OCI-LY3 (cell line): ENCODE measurements at regions not wholly inside any gene's neighbourhood (a gene's known extent, or its start where the extent isn't known, plus 50 kb on each side); places are given as distances from the start of the nearest gene placed in this dataset.

Source experiments
- H2AFZ ChIP-seq: fragments of 200-600, 300-600 bp; shearing (Covaris generic); 2 replicates; pipeline ENCODE4 v1.6.0; 2014; ENCODE audit warnings: antibody characterized with exemption, low read depth, low read length
- H3K27ac ChIP-seq: fragments of 200-600, 300-600 bp; sonication (generic); 2 replicates; pipeline ENCODE4 v1.5.1; 2014; ENCODE audit warnings: mild to moderate bottlenecking, low read length, moderate library complexity, mixed read lengths
- H3K27me3 ChIP-seq: fragments of 200-600, 300-600 bp; sonication (generic); 2 replicates; pipeline ENCODE4 v1.6.1; 2014; ENCODE audit warnings: low read depth, low read length, mixed read lengths
- H3K36me3 ChIP-seq: fragments of 200-600, 300-600 bp; sonication (generic); replicated peaks from 2 replicates; pipeline ENCODE3; 2014; ENCODE audit warnings: low read depth, low read length, mixed read lengths
- H3K4me1 ChIP-seq: fragments of 300-600, 200-600 bp; sonication (generic); 2 replicates; pipeline ENCODE4 v1.6.1; 2014; ENCODE audit warnings: low read length, mixed read lengths
- H3K4me2 ChIP-seq: fragments of 200-600, 300-600 bp; sonication (generic); 2 replicates; pipeline ENCODE4 v1.6.1; 2014; ENCODE audit warnings: low read length, mixed read lengths
- H3K4me3 ChIP-seq: fragments of 300-600, 200-600 bp; sonication (generic); 2 replicates; pipeline ENCODE4 v1.5.1; 2014; ENCODE audit warnings: antibody characterized with exemption, mild to moderate bottlenecking, low read length, moderate library complexity
- H3K79me2 ChIP-seq: fragments of 300-600, 200-600 bp; shearing (Covaris generic); 2 replicates; pipeline ENCODE4 v1.6.1; 2014; ENCODE audit warnings: mild to moderate bottlenecking, low read length, mixed read lengths
- H3K9ac ChIP-seq: fragments of 300-600, 200-600 bp; shearing (Covaris generic); 2 replicates; pipeline ENCODE4 v1.6.0; 2014; ENCODE audit warnings: mild to moderate bottlenecking, low read length, moderate library complexity
- H3K9me3 ChIP-seq: fragments of 200-600, 300-600 bp; shearing (Covaris generic); 2 replicates; pipeline ENCODE4 v1.6.1; 2014; ENCODE audit warnings: low read length, mixed read lengths; ENCODE audit not compliant: insufficient read depth
- H4K20me1 ChIP-seq: fragments of 200-600, 300-600 bp; sonication (generic); 2 replicates; pipeline ENCODE4 v1.6.1; 2016; ENCODE audit warnings: low read length, mixed read lengths; ENCODE audit not compliant: insufficient read depth
- CTCF ChIP-seq: fragments of 200-600, 300-600 bp; sonication (generic); IDR thresholded peaks from 2 replicates; pipeline ENCODE4 v1.5.1; 2014; ENCODE audit warnings: antibody characterized with exemption, low read length, low read depth
- EZH2phosphoT487 ChIP-seq: fragments of 200-600 bp; shearing (Covaris generic); IDR thresholded peaks from 2 replicates; pipeline ENCODE4 v1.6.1; 2018; ENCODE audit warnings: antibody characterized with exemption, mixed run types, low read depth

GRCh38 chr1:234775477-234776246 lies 165.7 kb upstream of the IRF2BP2 start:
- Histone ChIP-seq H4K20me1 (no peaks in the 10 kb centered on the region; the same call in 1 of the 2 replicates), H3K4me3 (no peak overlapping the region), H2AFZ (no peak overlapping the region), H3K4me1 (peaks cover 17% of the 10 kb centered on the region), H3K36me3 (no peaks in the 10 kb centered on the region), H3K27me3 (peaks cover 40% of the 10 kb centered on the region), H3K79me2 (no peaks in the 10 kb centered on the region), H3K9me3 (0 out of 2 replicates have a peak, but pooled peaks cover 6% of the 10 kb centered on the region), H3K9ac (no peak overlapping the region), H3K4me2 (no peak overlapping the region), H3K27ac (no peak overlapping the region)
- TF ChIP-seq CTCF: no peak
- TF ChIP-seq EZH2phosphoT487: no peak

GRCh38 chr1:234774971-234775370 lies 165.0 kb upstream of the IRF2BP2 start:
- Histone ChIP-seq H3K4me3 (no peak overlapping the region), H3K4me1 (peaks cover 17% of the 10 kb centered on the region), H3K9me3 (0 out of 2 replicates have a peak, but pooled peaks cover 6% of the 10 kb centered on the region), H4K20me1 (no peaks in the 10 kb centered on the region; the same call in 1 of the 2 replicates), H3K79me2 (no peaks in the 10 kb centered on the region), H3K36me3 (no peaks in the 10 kb centered on the region), H3K9ac (no peak overlapping the region), H3K27ac (no peak overlapping the region), H3K27me3 (peaks cover 34% of the 10 kb centered on the region), H3K4me2 (no peak overlapping the region), H2AFZ (no peak overlapping the region)
- TF ChIP-seq CTCF: no peak
- TF ChIP-seq EZH2phosphoT487: no peak

- Histone ChIP-seq H2AFZ (no peak overlapping the region), H3K9ac (no peak overlapping the region), H3K79me2 (no peaks in the 10 kb centered on the region), H3K9me3 (0 out of 2 replicates have a peak, but pooled peaks cover 6% of the 10 kb centered on the region), H3K27me3 (peaks cover 28% of the 10 kb centered on the region), H4K20me1 (no peaks in the 10 kb centered on the region; the same call in 1 of the 2 replicates), H3K4me3 (no peak overlapping the region), H3K27ac (no peak overlapping the region), H3K4me1 (peaks cover 24% of the 10 kb centered on the region), H3K36me3 (no peaks in the 10 kb centered on the region), H3K4me2 (no peak overlapping the region)
- TF ChIP-seq CTCF (no peak), EZH2phosphoT487 (no peak)
Observed at GRCh38 chr1:234773936-234774677, 164.1 kb upstream of the IRF2BP2 start.
